GM23338 (cell line): ENCODE measurements at regions not wholly inside any gene's neighbourhood (a gene's known extent, or its start where the extent isn't known, plus 50 kb on each side); places are given as distances from the start of the nearest gene placed in this dataset.

Experiments
- ATAC-seq: fragments of 200-7000 bp; cut with Tn5 transposase; 3 replicates; pipeline ENCODE4 v1.9.1; 2020
- DNase-seq: peaks from one replicate; pipeline ENCODE4 v3.0.0-alpha.2; 2015; ENCODE audit warnings: low spot score
- H2AFZ ChIP-seq: fragments of 200-600 bp; sonication (generic); 2 replicates; pipeline ENCODE4 v1.8.0; 2016; ENCODE audit warnings: antibody characterized with exemption, mild to moderate bottlenecking, moderate library complexity
- H3F3A ChIP-seq: fragments of 200-600 bp; sonication (generic); replicated peaks from 2 replicates; pipeline ENCODE4 v1.8.0; 2017; ENCODE audit warnings: antibody characterized with exemption, mixed run types, low read depth
- H3K27ac ChIP-seq: fragments of 200-600 bp; sonication (generic); 2 replicates; pipeline ENCODE4 v1.6.1; 2016; ENCODE audit warnings: low read depth
- H3K27me3 ChIP-seq: fragments of 200-600 bp; sonication (generic); 2 replicates; pipeline ENCODE4 v1.8.0; 2016; ENCODE audit warnings: mild to moderate bottlenecking, mixed run types, moderate library complexity; ENCODE audit not compliant: insufficient read depth
- H3K36me3 ChIP-seq: fragments of 200-600 bp; sonication (generic); 2 replicates; pipeline ENCODE4 v1.8.0; 2016; ENCODE audit warnings: mild to moderate bottlenecking; ENCODE audit not compliant: insufficient read depth
- H3K4me1 ChIP-seq: fragments of 200-600 bp; sonication (generic); 2 replicates; pipeline ENCODE4 v1.8.0; 2016; ENCODE audit warnings: mild to moderate bottlenecking, moderate library complexity; ENCODE audit not compliant: insufficient read depth
- H3K4me2 ChIP-seq: fragments of 200-600 bp; sonication (generic); 2 replicates; pipeline ENCODE4 v1.7.1; 2017; ENCODE audit warnings: mixed run types
- H3K4me3 ChIP-seq: fragments of 200-600 bp; sonication (generic); 2 replicates; pipeline ENCODE4 v1.6.1; 2016; ENCODE audit warnings: mixed run types
- H3K79me2 ChIP-seq: fragments of 200-600 bp; sonication (generic); replicated peaks from 2 replicates; pipeline ENCODE4 v1.8.0; 2017; ENCODE audit warnings: mild to moderate bottlenecking; ENCODE audit not compliant: insufficient read depth
- H3K9me2 ChIP-seq: fragments of 200-600 bp; sonication (generic); 2 replicates; pipeline ENCODE4 v1.8.0; 2017; ENCODE audit not compliant: insufficient read depth
- H4K20me1 ChIP-seq: fragments of 200-600 bp; sonication (generic); replicated peaks from 2 replicates; pipeline ENCODE4 v1.8.0; 2017; ENCODE audit warnings: mild to moderate bottlenecking; ENCODE audit not compliant: insufficient read depth
- H3K27ac Mint-ChIP-seq: 2 replicates; pipeline ENCODE4 v1.8.0; 2020; ENCODE audit warnings: inconsistent platforms, mild to moderate bottlenecking, moderate library complexity, mixed read lengths
- H3K27me3 Mint-ChIP-seq: 3 replicates; pipeline ENCODE4 v1.8.0; 2022; ENCODE audit warnings: low read depth, mild to moderate bottlenecking, moderate library complexity, mixed read lengths, inconsistent platforms; ENCODE audit not compliant: insufficient read depth, poor library complexity
- H3K36me3 Mint-ChIP-seq: 3 replicates; pipeline ENCODE4 v1.8.0; 2021; ENCODE audit warnings: low read depth, mild to moderate bottlenecking, inconsistent platforms, moderate library complexity, mixed read lengths
- H3K4me1 Mint-ChIP-seq: 3 replicates; pipeline ENCODE4 v1.8.0; 2020; ENCODE audit warnings: mild to moderate bottlenecking, inconsistent platforms, mixed read lengths
- H3K4me3 Mint-ChIP-seq: 3 replicates; pipeline ENCODE4 v1.8.0; 2021; ENCODE audit warnings: moderate library complexity, mild to moderate bottlenecking, inconsistent platforms, mixed read lengths
- H3K9me3 Mint-ChIP-seq: 3 replicates; pipeline ENCODE4 v1.8.0; 2020; ENCODE audit warnings: moderate library complexity, mild to moderate bottlenecking, inconsistent platforms, mixed read lengths
- CREB1 ChIP-seq: fragments of 250-450 bp; sonication (Bioruptor Pico); IDR thresholded peaks from 2 replicates; pipeline ENCODE4 v1.5.0; 2020; ENCODE audit warnings: low read depth, mild to moderate bottlenecking, moderate library complexity
- CTCF ChIP-seq, 2 experiments: fragments of 200-600 bp in 1 of 2; sonication (generic) in 1 of 2; conservative IDR thresholded peaks; 2 replicates each; pipeline versions ENCODE4 v1.5.1 to v1.6.1; 2016 to 2017; ENCODE audit warnings: antibody characterized with exemption in 2 of 2, low read depth in 2 of 2, mild to moderate bottlenecking in 2 of 2, moderate library complexity in 1 of 2
- EZH2phosphoT487 ChIP-seq: fragments of 200-600 bp; sonication (generic); IDR thresholded peaks from one replicate; pipeline ENCODE4 v1.8.1; 2018; ENCODE audit warnings: antibody characterized with exemption; ENCODE audit not compliant: unreplicated experiment
- JUNB ChIP-seq: IDR thresholded peaks from one replicate; pipeline ENCODE4 v1.6.1; 2016; ENCODE audit warnings: antibody characterized with exemption; ENCODE audit not compliant: unreplicated experiment
- NANOG ChIP-seq: IDR thresholded peaks from 2 replicates; pipeline ENCODE4 v1.6.1; 2016; ENCODE audit warnings: antibody characterized with exemption, borderline replicate concordance
- POLR2AphosphoS5 ChIP-seq: IDR thresholded peaks from 2 replicates; pipeline ENCODE4 v1.6.1; 2016; ENCODE audit warnings: antibody characterized with exemption, low read depth
- REST ChIP-seq: IDR thresholded peaks from one replicate; pipeline ENCODE4 v1.6.1; 2018; ENCODE audit warnings: antibody characterized with exemption; ENCODE audit not compliant: unreplicated experiment
- ZNF114 ChIP-seq: fragments of 250-450 bp; sonication (Bioruptor Pico); IDR thresholded peaks from 2 replicates; pipeline ENCODE4 v1.5.0; 2020; ENCODE audit warnings: mild to moderate bottlenecking, moderate library complexity
- ZNF331 ChIP-seq: fragments of 250-450 bp; sonication (Bioruptor Pico); IDR thresholded peaks from 2 replicates; pipeline ENCODE4 v1.5.0; 2020; ENCODE audit warnings: low read depth, mild to moderate bottlenecking, moderate library complexity
- TF ChIP-seq, protein P1 (sequence below): IDR thresholded peaks from 2 replicates; pipeline ENCODE4 v1.6.1; 2016; ENCODE audit warnings: antibody characterized with exemption

DNA sequence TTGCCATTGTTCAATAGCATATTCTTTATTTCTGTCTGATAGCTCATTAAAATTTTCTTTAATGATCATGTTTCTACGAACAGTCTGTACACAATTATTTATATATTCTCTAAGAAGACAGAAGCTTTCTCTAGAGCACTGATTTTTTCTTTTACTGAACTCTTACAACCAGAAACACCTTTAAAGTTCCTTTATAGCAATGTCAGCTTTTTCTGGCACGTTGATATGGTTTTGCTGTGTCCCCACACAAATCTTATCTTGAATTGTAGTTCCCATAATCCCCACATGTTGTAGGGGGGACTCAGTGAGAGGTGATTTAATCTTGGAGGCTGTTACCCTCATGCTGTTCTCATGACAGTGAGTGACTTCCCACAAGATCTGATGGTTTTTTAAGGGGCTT lies 299.4 kb downstream of the PPARGC1A start:
- peaks cover 3% of the 10 kb centered on the region for H3K27me3 Mint-ChIP-seq
- no peaks in the 10 kb centered on the region for H3K27me3 ChIP-seq
- H3K4me1 ChIP-seq = no peaks in the 10 kb centered on the region

More for the DNA sequence above, 299.4 kb downstream of the PPARGC1A start:
- TF ChIP-seq REST (no peak), NANOG (no peak), ZNF114 (no peak), ZNF331 (CRISPR knock-in tag) (no peak), CTCF (conservative IDR thresholded peaks at IDR 0.05; ENCODE audit: low read depth in 2 of 2) (no peak), CREB1 (CRISPR knock-in tag) (no peak), JUNB (no peak), EZH2phosphoT487 (no peak), POLR2AphosphoS5 (no peak)
- TF ChIP-seq, protein P1, sequence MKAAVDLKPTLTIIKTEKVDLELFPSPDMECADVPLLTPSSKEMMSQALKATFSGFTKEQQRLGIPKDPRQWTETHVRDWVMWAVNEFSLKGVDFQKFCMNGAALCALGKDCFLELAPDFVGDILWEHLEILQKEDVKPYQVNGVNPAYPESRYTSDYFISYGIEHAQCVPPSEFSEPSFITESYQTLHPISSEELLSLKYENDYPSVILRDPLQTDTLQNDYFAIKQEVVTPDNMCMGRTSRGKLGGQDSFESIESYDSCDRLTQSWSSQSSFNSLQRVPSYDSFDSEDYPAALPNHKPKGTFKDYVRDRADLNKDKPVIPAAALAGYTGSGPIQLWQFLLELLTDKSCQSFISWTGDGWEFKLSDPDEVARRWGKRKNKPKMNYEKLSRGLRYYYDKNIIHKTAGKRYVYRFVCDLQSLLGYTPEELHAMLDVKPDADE = no peak
- Histone ChIP-seq H3K9me2 (0 out of 2 replicates have a peak, but pooled peaks cover 5% of the 10 kb centered on the region), H2AFZ (no peak overlapping the region), H3K27ac (no peak overlapping the region), H4K20me1 (no peaks in the 10 kb centered on the region), H3K36me3 (peaks cover 3% of the 10 kb centered on the region; the same call in 1 of the 2 replicates), H3K4me2 (no peak overlapping the region), H3F3A (no peaks in the 10 kb centered on the region), H3K4me3 (no peak overlapping the region), H3K79me2 (no peaks in the 10 kb centered on the region)
- Mint-ChIP-seq H3K9me3 (peaks cover 31% of the 10 kb centered on the region), H3K4me3 (no peak overlapping the region), H3K36me3 (peaks cover 24% of the 10 kb centered on the region), H3K27ac (no peak overlapping the region), H3K4me1 (no peaks in the 10 kb centered on the region)
- DNase-seq (no peak), ATAC-seq (no peak)
